Stomach (tissue), 4 donors: ENCODE measurements at regions not wholly inside any gene's neighbourhood (a gene's known extent, or its start where the extent isn't known, plus 50 kb on each side); places are given as distances from the start of the nearest gene placed in this dataset.

ENCODE experiments used
- EP300 ChIP-seq: sonication (generic); formaldehyde crosslinking; IDR thresholded peaks from one replicate; pipeline ENCODE4 v1.6.1; 2017; ENCODE audit warnings: antibody characterized with exemption
- POLR2A ChIP-seq, 4 donors: fragments of 450-650 bp; IDR thresholded peaks; one replicate each; pipeline ENCODE4 v1.6.1; 2016; ENCODE audit warnings: antibody characterized with exemption in 4 of 4, control low read depth in 2 of 4, mild to moderate bottlenecking in 1 of 4, moderate library complexity in 1 of 4
- TF ChIP-seq, protein P1 (sequence below), 7 experiments: fragments of 450-650 bp in 4 of 7; fragments of 200-600 bp in 3 of 7; sonication (generic) in 3 of 7; IDR thresholded peaks; one replicate each; pipeline ENCODE4 v1.5.1; 2016 to 2019; ENCODE audit warnings: antibody characterized with exemption in 7 of 7, control low read depth in 2 of 7, mild to moderate bottlenecking in 1 of 7

- TF ChIP-seq, protein P1, sequence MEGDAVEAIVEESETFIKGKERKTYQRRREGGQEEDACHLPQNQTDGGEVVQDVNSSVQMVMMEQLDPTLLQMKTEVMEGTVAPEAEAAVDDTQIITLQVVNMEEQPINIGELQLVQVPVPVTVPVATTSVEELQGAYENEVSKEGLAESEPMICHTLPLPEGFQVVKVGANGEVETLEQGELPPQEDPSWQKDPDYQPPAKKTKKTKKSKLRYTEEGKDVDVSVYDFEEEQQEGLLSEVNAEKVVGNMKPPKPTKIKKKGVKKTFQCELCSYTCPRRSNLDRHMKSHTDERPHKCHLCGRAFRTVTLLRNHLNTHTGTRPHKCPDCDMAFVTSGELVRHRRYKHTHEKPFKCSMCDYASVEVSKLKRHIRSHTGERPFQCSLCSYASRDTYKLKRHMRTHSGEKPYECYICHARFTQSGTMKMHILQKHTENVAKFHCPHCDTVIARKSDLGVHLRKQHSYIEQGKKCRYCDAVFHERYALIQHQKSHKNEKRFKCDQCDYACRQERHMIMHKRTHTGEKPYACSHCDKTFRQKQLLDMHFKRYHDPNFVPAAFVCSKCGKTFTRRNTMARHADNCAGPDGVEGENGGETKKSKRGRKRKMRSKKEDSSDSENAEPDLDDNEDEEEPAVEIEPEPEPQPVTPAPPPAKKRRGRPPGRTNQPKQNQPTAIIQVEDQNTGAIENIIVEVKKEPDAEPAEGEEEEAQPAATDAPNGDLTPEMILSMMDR (IDR thresholded peaks at IDR 0.05), result no peak
- TF ChIP-seq EP300 (no peak), POLR2A (IDR thresholded peaks at IDR 0.05) (no peak)
These were observed 297.3 kb upstream of the E2F7 start for GRCh38 chr12:77362509-77363210.
